ENCODE measurements at regions not wholly inside any gene's neighbourhood (a gene's known extent, or its start where the extent isn't known, plus 50 kb on each side); places are given as distances from the start of the nearest gene placed in this dataset.

DNA sequence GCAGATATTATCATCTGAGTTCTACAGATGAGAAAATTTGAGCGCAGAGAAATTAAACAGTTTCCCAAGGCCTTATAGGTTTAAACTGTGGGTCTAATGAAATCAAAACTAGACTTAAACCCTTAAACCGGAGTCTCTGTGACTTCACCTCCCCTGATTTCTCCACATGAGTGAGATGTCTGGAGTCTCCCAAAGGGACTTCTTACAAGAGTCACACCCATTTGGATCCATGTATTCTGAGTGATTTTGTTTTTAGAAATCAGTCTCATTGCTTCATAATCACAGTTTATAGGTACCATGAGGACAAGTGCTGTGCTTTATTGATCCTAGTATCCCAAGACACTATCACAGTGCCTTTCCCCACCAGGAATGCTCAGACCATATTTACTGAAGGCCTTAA is 206.0 kb upstream of the JUN start:
- 96% methylated on average over 2 of the region's 2 CpGs for WGBS, 2 donors
- H3K27ac ChIP-seq = no peak overlapping the region
- peaks cover 0 to 8% (median 0%) of the 10 kb centered on the region in 4 donors for H3K4me1 ChIP-seq
- no peaks in the 10 kb centered on the region for H3K36me3 ChIP-seq
- no peak overlapping the region for H3K4me3 ChIP-seq
- H3K9me3 ChIP-seq = no peaks in the 10 kb centered on the region
- H3K27me3 ChIP-seq = no peaks in the 10 kb centered on the region
- intact Hi-C loops (cut with DNase I) = no loop called here
- no peak for DNase-seq
- TF ChIP-seq POLR2A (IDR thresholded peaks at IDR 0.05) = no peak
- TF ChIP-seq EP300 (IDR thresholded peaks at IDR 0.05) = no peak
- no peak for TF ChIP-seq POLR2AphosphoS5 (IDR thresholded peaks at IDR 0.05)
- TF ChIP-seq, protein P1, sequence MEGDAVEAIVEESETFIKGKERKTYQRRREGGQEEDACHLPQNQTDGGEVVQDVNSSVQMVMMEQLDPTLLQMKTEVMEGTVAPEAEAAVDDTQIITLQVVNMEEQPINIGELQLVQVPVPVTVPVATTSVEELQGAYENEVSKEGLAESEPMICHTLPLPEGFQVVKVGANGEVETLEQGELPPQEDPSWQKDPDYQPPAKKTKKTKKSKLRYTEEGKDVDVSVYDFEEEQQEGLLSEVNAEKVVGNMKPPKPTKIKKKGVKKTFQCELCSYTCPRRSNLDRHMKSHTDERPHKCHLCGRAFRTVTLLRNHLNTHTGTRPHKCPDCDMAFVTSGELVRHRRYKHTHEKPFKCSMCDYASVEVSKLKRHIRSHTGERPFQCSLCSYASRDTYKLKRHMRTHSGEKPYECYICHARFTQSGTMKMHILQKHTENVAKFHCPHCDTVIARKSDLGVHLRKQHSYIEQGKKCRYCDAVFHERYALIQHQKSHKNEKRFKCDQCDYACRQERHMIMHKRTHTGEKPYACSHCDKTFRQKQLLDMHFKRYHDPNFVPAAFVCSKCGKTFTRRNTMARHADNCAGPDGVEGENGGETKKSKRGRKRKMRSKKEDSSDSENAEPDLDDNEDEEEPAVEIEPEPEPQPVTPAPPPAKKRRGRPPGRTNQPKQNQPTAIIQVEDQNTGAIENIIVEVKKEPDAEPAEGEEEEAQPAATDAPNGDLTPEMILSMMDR (IDR thresholded peaks at IDR 0.05) = no peak

DNA sequence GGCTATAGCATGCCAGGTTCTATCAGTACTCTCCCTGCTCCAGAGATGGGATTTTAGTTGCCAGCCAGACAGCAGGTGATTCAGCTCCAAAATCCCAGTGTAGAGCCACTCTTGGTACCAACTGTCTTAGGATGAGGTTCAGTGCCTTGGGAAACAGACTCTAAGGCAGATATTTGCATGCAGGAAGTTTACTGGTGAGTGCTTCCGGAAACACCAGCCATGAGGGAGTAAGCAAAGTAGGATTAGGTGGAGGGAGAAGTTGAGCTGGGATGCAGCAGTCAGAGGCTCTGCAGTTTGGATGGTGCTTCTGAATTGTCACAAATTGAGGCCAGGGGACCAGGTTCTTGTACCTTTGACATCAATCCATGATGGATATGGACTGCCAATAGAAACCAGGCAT is 207.5 kb upstream of the JUN start:
- Histone ChIP-seq H3K36me3 (no peaks in the 10 kb centered on the region), H3K27me3 (no peaks in the 10 kb centered on the region), H3K9me3 (no peaks in the 10 kb centered on the region), H3K4me1 (peaks cover 0 to 8% (median 0%) of the 10 kb centered on the region in 4 donors), H3K27ac (no peak overlapping the region), H3K4me3 (no peak overlapping the region)
- no peak for DNase-seq
- 75 to 89% methylated on average over 1 of the region's 1 CpG for WGBS, 2 donors
- no peak for TF ChIP-seq POLR2AphosphoS5 (IDR thresholded peaks at IDR 0.05)
- TF ChIP-seq POLR2A (IDR thresholded peaks at IDR 0.05) = no peak
- TF ChIP-seq, protein P1 (IDR thresholded peaks at IDR 0.05) = no peak
- TF ChIP-seq EP300 (IDR thresholded peaks at IDR 0.05) = no peak
- intact Hi-C loops (cut with DNase I) = no loop called here

DNA sequence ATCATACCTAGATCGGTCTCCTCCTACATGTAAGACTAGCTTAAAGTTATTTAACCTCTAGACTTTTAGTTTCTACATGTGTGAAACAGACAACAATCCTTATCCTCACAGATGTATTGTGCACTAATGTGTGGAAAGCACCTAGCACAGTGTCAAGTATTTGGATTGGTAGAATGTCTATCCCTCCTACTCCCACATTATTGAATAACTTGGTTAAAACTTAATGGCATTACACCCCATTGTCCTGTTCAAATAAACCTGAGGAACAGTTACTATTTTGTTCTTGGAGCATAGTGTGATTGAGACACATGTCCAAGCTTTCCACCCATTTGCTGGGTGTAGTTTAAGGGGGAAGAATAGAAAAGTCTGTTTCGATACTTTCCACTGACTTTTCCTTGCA is 208.8 kb upstream of the JUN start:
- intact Hi-C loops (cut with DNase I) = no loop called here
- Histone ChIP-seq H3K27me3 (no peaks in the 10 kb centered on the region), H3K4me3 (no peak overlapping the region), H3K36me3 (no peaks in the 10 kb centered on the region), H3K4me1 (no peaks in the 10 kb centered on the region), H3K27ac (no peak overlapping the region), H3K9me3 (no peaks in the 10 kb centered on the region)
- DNase-seq = no peak
- no peak for TF ChIP-seq EP300 (IDR thresholded peaks at IDR 0.05)
- no peak for TF ChIP-seq POLR2A (IDR thresholded peaks at IDR 0.05)
- TF ChIP-seq, protein P1 (IDR thresholded peaks at IDR 0.05) = no peak
- no peak for TF ChIP-seq POLR2AphosphoS5 (IDR thresholded peaks at IDR 0.05)
- 98 to 99% methylated on average over 2 of the region's 2 CpGs for WGBS, 2 donors

DNA sequence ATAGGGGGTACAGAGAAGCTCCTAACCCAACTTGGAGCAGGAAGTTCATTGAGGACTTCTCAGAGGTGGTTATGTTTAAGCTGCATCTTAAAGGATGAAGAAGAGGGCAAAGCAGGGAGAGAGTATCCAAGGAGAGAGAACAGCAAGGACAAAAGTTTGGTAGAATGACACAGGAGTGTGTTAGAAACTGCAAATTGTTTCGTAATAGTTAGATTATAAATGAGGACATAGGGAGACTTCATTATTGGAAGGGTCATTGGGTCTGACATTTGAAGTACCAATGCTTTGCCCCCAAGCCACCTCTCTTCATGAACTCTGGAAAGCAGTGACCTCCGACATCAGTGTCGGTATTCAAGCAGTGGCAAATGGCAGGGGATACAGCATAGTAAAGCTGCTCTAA is 209.6 kb upstream of the JUN start:
- Histone ChIP-seq H3K4me1 (no peaks in the 10 kb centered on the region), H3K27ac (no peak overlapping the region), H3K4me3 (no peak overlapping the region), H3K9me3 (no peaks in the 10 kb centered on the region), H3K27me3 (no peaks in the 10 kb centered on the region), H3K36me3 (no peaks in the 10 kb centered on the region)
- 95 to 98% methylated on average over 3 of the region's 3 CpGs for WGBS, 2 donors
- intact Hi-C loops (cut with DNase I) = no loop called here
- no peak for TF ChIP-seq EP300 (IDR thresholded peaks at IDR 0.05)
- TF ChIP-seq, protein P1 (IDR thresholded peaks at IDR 0.05) = no peak
- no peak for TF ChIP-seq POLR2A (IDR thresholded peaks at IDR 0.05)
- no peak for TF ChIP-seq POLR2AphosphoS5 (IDR thresholded peaks at IDR 0.05)
- no peak for DNase-seq

DNA sequence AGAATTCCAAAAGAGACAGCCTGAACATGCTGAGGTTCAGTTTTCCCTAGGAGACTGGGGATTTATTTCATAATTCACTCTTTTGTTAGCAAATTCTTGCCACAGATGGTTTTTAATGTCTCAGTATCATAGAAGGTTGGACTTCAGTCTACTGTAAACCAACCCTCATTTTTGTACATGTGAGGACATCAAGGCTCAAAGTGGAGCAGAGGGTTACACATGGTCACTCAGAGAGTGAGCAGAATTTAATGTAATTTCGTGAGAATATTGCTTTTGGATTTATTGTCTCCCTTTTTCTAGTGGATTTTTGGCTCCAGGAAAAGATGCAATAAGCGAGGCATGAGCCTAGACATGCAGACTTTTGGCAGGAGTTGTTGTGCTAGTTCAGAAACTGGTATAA is 210.8 kb upstream of the JUN start:
- H3K36me3 ChIP-seq = no peaks in the 10 kb centered on the region
- WGBS, 2 donors = 77 to 88% methylated on average over 2 of the region's 2 CpGs
- intact Hi-C loops (cut with DNase I) = no loop called here
- TF ChIP-seq, protein P1 (IDR thresholded peaks at IDR 0.05) = no peak
- no peaks in the 10 kb centered on the region for H3K27me3 ChIP-seq
- no peak for DNase-seq
- H3K4me1 ChIP-seq = no peaks in the 10 kb centered on the region
- no peak overlapping the region for H3K4me3 ChIP-seq
- H3K9me3 ChIP-seq = no peaks in the 10 kb centered on the region
- H3K27ac ChIP-seq = no peak overlapping the region

Data from sigmoid colon (tissue), 6 donors.